Left lung (tissue), 4 donors: ENCODE measurements at regions not wholly inside any gene's neighbourhood (a gene's known extent, or its start where the extent isn't known, plus 50 kb on each side); places are given as distances from the start of the nearest gene placed in this dataset.

Source experiments
- ATAC-seq: fragments of 200-7000 bp; cut with Tn5 transposase; one replicate; pipeline ENCODE4 v1.9.1; 2020; ENCODE audit warnings: moderate library complexity
- DNase-seq, 4 donors: peaks; one replicate each; pipeline ENCODE4 v3.0.0-alpha.2; 2013 to 2020
- H3K27ac ChIP-seq, 2 donors: fragments of 200-600 bp; sonication (generic) in 1 of 2; one replicate each; pipeline versions ENCODE4 v1.5.0 to v1.8.0; 2020 to 2021
- H3K27me3 ChIP-seq, 2 donors: fragments of 200-600 bp; sonication (generic) in 1 of 2; one replicate each; pipeline versions ENCODE4 v1.5.0 to v1.8.0; 2020 to 2021
- H3K36me3 ChIP-seq, 2 donors: fragments of 200-600 bp; sonication (generic) in 1 of 2; one replicate each; pipeline versions ENCODE4 v1.5.0 to v1.8.0; 2020 to 2021
- H3K4me1 ChIP-seq, 2 donors: fragments of 200-600 bp; one replicate each; pipeline ENCODE4 v1.8.0; 2021
- H3K4me3 ChIP-seq, 2 donors: fragments of 200-600 bp; sonication (generic) in 1 of 2; one replicate each; pipeline versions ENCODE4 v1.5.0 to v1.8.0; 2020 to 2021; ENCODE audit warnings: mild to moderate bottlenecking in 1 of 2
- H3K9me3 ChIP-seq, 2 donors: fragments of 200-600 bp; sonication (generic) in 1 of 2; one replicate each; pipeline versions ENCODE4 v1.5.0 to v1.8.0; 2020 to 2021
- CTCF ChIP-seq, 2 donors: fragments of 200-600 bp; sonication (generic) in 1 of 2; IDR thresholded peaks; one replicate each; pipeline versions ENCODE4 v1.5.0 to v1.8.0; 2021; ENCODE audit warnings: antibody characterized with exemption in 2 of 2
- intact Hi-C, 2 donors: fragments of 100-400 bp; cut with DNase I; formaldehyde crosslinking; loops; one replicate each; pipeline versions ENCODE4 v1.11.2 to v1.14.2; 2022
- donor health status: DM: no; HTN: yes; CAD: no.
- donor health status: DM: no; HTN: no; CAD: no.

GRCh38 chr11:8807544-8808225 is 103.3 kb upstream of the AKIP1 start:
- ATAC-seq (peak; percentile 2), DNase-seq (no peak)
- no peaks in the 10 kb centered on the region for H3K36me3 ChIP-seq
- no peaks in the 10 kb centered on the region for H3K27me3 ChIP-seq
- intact Hi-C loops = no loop called here
- no peak for TF ChIP-seq CTCF (IDR thresholded peaks at IDR 0.05)
- H3K4me3 ChIP-seq = peak overlapping the region in 1 of 2 donors; percentile 42
- peak overlapping the region; percentile 68 to 81 for H3K27ac ChIP-seq
- peaks cover 25 to 74% of the 10 kb centered on the region in 2 donors for H3K4me1 ChIP-seq
- no peaks in the 10 kb centered on the region for H3K9me3 ChIP-seq

- Histone ChIP-seq H3K27me3 (no peaks in the 10 kb centered on the region), H3K27ac (peak overlapping the region; percentile 68 to 81), H3K9me3 (no peaks in the 10 kb centered on the region), H3K4me1 (peaks cover 25 to 76% of the 10 kb centered on the region in 2 donors), H3K4me3 (peak overlapping the region in 1 of 2 donors; percentile 42), H3K36me3 (no peaks in the 10 kb centered on the region)
- intact Hi-C loops = no loop called here
- DNase-seq (no peak), ATAC-seq (no peak)
- no peak for TF ChIP-seq CTCF (IDR thresholded peaks at IDR 0.05)
These were observed 102.8 kb upstream of the AKIP1 start for GRCh38 chr11:8808226-8808585.

GRCh38 chr11:8809241-8809938 is 101.6 kb upstream of the AKIP1 start:
- intact Hi-C loops = no loop called here
- ATAC-seq (no peak), DNase-seq (no peak)
- no peak for TF ChIP-seq CTCF (IDR thresholded peaks at IDR 0.05)
- peak overlapping the region; percentile 27 to 42 for H3K4me3 ChIP-seq
- no peaks in the 10 kb centered on the region for H3K9me3 ChIP-seq
- peak overlapping the region; percentile 81 to 82 for H3K27ac ChIP-seq
- no peaks in the 10 kb centered on the region for H3K36me3 ChIP-seq
- peaks cover 29 to 75% of the 10 kb centered on the region in 2 donors for H3K4me1 ChIP-seq
- no peaks in the 10 kb centered on the region for H3K27me3 ChIP-seq

- intact Hi-C loops = no loop called here
- H3K4me3 ChIP-seq = peak overlapping the region; percentile 27 to 42
- H3K4me1 ChIP-seq = peaks cover 29 to 74% of the 10 kb centered on the region in 2 donors
- no peaks in the 10 kb centered on the region for H3K36me3 ChIP-seq
- H3K27me3 ChIP-seq = no peaks in the 10 kb centered on the region
- TF ChIP-seq CTCF (IDR thresholded peaks at IDR 0.05) = no peak
- ATAC-seq (peak; percentile 4), DNase-seq (no peak)
- no peaks in the 10 kb centered on the region for H3K9me3 ChIP-seq
- H3K27ac ChIP-seq = peak overlapping the region; percentile 81 to 82
These were observed 101.0 kb upstream of the AKIP1 start for GRCh38 chr11:8809939-8810539.
